ENCODE measurements at regions not wholly inside any gene's neighbourhood (a gene's known extent, or its start where the extent isn't known, plus 50 kb on each side); places are given as distances from the start of the nearest gene placed in this dataset.
A peak's percentile ranks its signal among the peaks of the same experiment; 100 is the strongest.
"Not testable (repeated sequence)": the region's sequence is repeated elsewhere in the genome, so short reads cannot be mapped to it uniquely, and the experiment has no call there.

- DNase-seq (ENCODE audit: low spot score), result no peak
- in situ Hi-C loops (cut with HindIII; ENCODE audit: low sequenced_read_pairs), result no loop called here
Measured at GRCh38 chr3:20787005-20787404, 601.0 kb upstream of the SGO1 start.

DNA sequence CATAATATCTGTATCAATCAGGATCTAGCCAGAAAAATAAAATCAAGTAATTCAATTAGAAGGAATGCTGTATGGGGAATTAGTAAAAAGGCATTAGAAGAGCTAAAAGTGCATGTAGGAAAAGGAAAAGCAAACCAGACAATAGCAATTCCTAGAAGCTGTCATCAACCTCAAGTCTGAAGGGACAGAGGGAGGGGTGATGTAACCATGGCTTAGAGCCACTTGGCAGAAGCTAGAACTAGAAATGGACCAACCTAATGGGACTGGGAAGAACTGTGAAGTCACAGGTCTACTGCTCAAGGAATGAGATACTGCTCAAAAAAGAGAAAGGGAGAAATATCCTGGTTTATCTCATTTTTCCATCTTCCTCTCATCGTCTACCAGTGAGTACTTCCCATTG lies 590.7 kb upstream of the SGO1 start:
- DNase-seq (ENCODE audit: low spot score), result no peak
- in situ Hi-C loops (cut with HindIII; ENCODE audit: low sequenced_read_pairs), result no loop called here

DNA sequence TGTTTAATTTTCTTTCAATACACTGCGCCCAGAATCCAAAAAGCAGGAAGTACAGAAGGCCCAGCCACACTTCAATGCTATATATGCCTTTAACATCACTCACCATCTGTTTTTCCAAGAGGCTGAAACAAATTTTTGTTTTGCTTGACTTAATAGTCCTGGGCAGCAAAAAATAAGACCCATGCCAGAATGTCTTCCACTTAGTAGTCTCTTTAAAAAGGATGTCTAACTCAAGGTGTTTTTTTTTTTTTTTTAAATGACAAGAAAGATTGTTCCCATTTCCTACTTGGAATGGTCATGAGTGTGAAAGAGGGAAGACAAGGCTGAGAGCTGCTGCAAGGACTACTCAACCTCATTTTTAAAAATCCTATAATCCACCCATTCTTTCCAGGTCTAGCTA lies 590.3 kb upstream of the SGO1 start:
- in situ Hi-C loops (cut with HindIII; ENCODE audit: low sequenced_read_pairs), result no loop called here
- DNase-seq (ENCODE audit: low spot score), result no peak

DNA sequence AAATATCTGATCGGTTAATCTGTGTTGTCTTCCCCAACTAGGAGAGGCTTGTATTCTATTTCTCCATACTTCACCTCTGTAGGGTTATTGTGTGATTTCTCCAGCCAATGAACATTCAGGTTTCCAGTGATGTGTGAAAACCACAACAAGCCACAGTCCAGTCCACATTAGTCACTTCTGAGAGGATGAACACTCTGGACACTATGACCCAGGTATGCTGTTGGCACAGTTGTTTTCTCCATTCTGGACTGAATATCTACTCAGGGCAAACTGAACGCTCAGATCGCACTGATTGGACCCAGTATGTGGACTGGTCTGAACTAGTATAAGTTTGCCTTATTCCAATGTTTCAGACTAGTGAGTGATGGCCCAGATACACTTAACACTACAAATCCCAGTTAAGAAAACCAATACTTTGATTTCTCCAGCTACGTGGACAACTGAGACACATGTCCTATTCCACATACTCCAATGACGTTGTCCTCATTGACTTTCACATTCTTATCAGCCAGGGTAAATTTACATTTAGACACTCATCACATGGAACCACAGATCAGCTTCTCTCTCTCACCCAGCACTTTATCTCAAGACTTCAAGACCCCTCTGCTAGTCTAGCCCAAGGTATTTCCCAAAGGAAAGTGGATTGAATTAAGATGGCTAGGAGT lies 587.4 kb upstream of the SGO1 start:
- DNase-seq (ENCODE audit: low spot score), result no peak
- in situ Hi-C loops (cut with HindIII; ENCODE audit: low sequenced_read_pairs), result no loop called here

- DNase-seq (ENCODE audit: low spot score), result no peak
- in situ Hi-C loops (cut with HindIII; ENCODE audit: low sequenced_read_pairs), result no loop called here
Measured at GRCh38 chr3:20772869-20773268, 586.9 kb upstream of the SGO1 start.

DNA sequence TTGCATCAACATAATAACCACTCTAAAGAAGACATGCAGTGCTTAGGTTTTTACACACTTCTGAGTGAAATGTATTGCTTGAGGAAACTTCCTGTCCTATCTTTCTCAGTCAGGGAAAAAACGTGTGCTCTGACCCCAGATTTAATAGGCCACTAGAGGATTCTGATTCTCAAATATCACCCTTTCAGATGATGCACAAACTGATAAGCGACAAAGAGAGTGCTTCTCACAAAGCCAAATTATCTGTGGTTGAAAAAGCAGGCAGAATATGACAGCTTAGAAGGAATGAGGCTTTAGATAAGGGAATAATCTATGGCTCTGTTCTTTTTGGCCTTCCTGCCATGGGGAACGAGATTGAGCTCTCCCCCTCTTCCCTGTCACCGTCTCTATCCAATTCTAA lies 583.4 kb upstream of the SGO1 start:
- in situ Hi-C loops (cut with HindIII; ENCODE audit: low sequenced_read_pairs), result no loop called here
- no peak for DNase-seq (ENCODE audit: low spot score)

DNA sequence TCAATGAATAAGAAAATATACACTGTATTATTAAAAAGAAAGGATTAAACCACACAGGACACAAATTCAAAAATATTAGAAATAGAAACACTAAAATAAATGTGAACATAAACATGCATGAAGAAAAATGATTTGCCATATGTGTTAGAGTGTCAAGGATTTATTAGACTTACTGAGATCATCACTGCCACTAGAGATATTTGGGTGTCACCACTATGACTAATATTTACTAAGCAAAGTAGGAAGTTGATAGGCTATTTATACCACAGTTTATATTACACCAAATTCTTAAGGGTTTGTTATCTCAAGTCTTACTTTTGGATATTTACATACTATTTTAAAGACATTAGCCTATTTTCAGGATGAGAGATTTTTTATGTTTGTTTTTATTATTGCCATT lies 575.0 kb upstream of the SGO1 start:
- DNase-seq (ENCODE audit: low spot score), result no peak
- in situ Hi-C loops (cut with HindIII; ENCODE audit: low sequenced_read_pairs), result no loop called here

DNA sequence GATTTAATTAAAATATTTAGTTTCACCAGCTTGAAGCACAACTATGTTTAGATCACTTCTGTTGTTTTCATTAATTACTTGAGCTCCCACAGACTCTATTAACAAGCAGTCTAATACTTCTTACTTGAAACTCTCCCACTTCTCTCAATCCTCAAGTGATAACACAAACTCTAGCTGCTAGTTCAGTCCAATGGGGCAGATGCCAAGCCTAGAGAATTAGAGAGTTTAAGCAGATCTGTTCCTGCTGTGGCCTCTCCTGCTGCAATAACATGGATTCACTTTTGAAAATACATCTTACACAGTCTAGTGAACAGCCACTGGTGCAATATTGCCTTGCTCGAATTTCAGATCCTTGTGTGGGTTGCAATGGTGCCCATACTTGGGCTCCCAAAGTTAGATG lies 566.4 kb upstream of the SGO1 start:
- DNase-seq (ENCODE audit: low spot score), result no peak
- in situ Hi-C loops (cut with HindIII; ENCODE audit: low sequenced_read_pairs), result no loop called here

DNA sequence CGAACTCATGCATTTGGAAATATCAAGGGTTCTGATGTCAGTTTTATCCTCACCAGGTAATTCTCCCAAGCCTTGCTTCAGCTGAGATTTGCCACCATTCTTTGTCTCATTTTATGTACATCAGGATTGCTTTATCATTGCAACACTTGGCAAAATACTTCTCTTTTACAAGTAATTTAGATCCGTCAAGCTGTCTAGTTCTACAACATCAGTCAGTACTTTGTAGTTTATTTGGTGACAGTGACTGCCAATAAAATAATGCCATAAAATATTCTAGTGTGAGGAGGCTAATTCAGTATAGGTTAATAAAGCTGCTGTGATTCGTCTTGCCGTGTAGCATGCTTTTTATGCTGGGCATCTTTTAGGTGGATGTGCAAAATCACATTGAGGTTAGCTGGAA lies 565.3 kb upstream of the SGO1 start:
- no peak for DNase-seq (ENCODE audit: low spot score)
- in situ Hi-C loops (cut with HindIII; ENCODE audit: low sequenced_read_pairs), result no loop called here

GRCh38 chr3:20747741-20748140 lies 561.7 kb upstream of the SGO1 start:
- in situ Hi-C loops (cut with HindIII; ENCODE audit: low sequenced_read_pairs), result no loop called here

GRCh38 chr3:20743553-20744321 lies 557.7 kb upstream of the SGO1 start:
- in situ Hi-C loops (cut with HindIII; ENCODE audit: low sequenced_read_pairs), result no loop called here
- DNase-seq (ENCODE audit: low spot score), result no peak

More at GRCh38 chr3:20747741-20748140, 561.7 kb upstream of the SGO1 start:
- DNase-seq (ENCODE audit: low spot score), result no peak

DNA sequence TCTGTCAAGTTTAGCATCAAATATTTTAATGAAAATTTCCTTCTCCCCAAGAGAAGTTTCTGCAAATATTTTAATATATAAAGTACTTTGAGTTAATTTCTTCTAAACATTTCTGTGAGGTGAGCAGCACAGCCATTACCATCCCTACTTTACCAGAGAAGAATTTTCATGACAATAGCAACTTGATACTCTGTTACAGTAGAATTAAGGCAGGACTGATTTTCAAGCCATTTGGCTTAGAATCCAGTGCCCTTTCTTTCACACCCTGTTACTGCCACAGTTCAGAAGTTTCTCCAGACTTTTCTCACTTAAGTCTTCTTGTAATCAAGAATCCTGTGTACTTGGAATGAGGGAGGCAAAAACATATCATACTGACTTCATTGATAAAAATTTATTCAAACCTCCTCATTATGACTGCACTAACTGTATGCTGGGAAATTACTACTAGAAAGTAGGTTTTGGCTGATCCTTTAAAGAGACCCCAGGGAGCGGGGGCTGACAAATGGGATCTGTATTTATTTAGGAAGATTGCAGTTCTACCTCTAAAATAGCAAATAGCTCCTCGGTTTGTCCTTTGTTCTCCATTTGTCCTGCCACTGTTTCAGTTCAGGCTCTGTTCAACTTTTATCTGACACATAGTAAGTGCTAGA lies 557.0 kb upstream of the SGO1 start:
- in situ Hi-C loops (cut with HindIII; ENCODE audit: low sequenced_read_pairs), result no loop called here
- no peak for DNase-seq (ENCODE audit: low spot score)

DNA sequence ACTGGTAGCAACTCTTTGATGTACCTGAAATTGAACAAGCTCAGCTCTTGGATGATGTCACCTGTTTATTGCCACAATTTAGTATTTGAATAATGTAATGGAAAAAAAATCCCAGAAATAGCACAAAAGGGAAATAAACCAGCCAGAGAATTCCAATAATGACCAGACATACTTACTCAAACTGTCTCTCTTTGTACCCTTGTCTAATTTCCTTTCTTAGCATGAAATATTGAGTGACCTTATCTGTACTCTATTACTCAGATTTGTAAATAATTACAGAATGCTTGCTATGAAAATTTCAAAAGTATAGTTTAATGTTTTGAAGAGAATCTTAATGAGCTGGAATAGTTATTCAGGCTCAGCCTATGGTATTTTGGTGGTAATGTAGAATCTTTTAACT lies 555.4 kb upstream of the SGO1 start:
- DNase-seq (ENCODE audit: low spot score), result no peak
- in situ Hi-C loops (cut with HindIII; ENCODE audit: low sequenced_read_pairs), result no loop called here

DNA sequence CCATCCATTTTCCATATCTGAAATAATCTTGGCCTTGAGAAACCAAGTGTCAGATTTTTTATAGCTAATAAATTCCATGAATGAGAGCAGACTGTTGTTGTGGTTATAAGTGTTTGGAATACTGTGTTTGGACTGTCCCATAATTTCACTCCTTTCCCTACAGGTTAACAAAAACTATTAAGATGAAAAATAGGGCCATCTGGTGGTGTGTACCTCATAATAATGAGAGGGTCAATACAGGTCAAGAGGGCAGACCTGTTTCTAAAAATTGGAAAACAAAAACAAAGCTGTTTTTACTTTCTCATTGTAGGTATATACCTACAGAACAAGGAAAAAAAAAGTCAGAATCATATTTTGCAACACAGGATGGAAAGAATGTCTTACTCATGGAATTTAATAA lies 553.8 kb upstream of the SGO1 start:
- in situ Hi-C loops (cut with HindIII; ENCODE audit: low sequenced_read_pairs), result no loop called here
- no peak for DNase-seq (ENCODE audit: low spot score)

DNA sequence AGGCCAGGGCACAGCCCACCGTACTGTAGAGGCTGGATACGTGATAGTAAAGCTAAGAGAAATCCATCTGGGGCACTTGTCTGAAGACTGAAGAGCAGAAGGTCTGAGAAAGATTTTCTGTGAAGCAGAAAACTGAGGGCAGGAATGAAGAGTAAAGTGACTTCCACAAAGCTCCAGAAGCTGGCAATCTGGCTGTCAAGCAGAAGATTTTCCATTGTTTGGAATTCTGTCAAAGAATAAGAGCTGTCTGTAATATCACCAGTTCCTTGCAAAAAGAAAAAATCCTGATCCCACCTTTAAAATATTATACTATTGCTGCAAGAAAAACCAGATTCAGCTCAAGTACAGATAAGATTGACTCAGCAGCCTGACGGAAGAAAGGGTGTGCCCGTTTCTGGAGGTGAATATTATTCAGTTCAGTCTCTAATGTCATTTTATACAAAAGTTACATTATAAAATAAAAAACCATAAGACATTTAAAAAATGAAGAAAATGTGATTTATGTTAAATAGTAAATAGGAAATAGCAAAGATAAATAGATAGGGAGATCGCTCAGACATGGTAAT lies 550.4 kb upstream of the SGO1 start:
- no peak for DNase-seq (ENCODE audit: low spot score)
- in situ Hi-C loops (cut with HindIII; ENCODE audit: low sequenced_read_pairs), result no loop called here

GRCh38 chr3:20729185-20729584 lies 543.2 kb upstream of the SGO1 start:
- in situ Hi-C loops (cut with HindIII; ENCODE audit: low sequenced_read_pairs), result no loop called here
- no peak for DNase-seq (ENCODE audit: low spot score)

DNA sequence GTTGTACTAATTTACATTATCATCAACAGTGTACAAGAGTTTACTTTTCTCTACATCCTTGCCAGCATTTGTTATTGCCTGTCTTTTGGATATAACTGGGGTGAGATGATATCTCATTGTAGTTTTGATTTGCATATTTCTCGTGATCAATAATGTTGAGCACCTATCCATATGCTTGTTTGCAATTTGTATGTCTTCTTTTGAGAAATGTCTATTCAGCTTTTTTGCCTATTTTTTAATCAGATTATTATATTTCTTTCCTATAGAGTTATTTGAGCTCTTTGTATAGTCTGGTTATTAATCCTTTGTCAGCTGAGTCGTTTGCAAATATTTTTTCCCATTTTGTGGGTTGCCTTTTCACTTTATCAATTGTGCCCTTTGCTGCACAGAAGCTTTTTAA lies 540.8 kb upstream of the SGO1 start:
- in situ Hi-C loops (cut with HindIII; ENCODE audit: low sequenced_read_pairs), result no loop called here
- DNase-seq (ENCODE audit: low spot score), result no peak

DNA sequence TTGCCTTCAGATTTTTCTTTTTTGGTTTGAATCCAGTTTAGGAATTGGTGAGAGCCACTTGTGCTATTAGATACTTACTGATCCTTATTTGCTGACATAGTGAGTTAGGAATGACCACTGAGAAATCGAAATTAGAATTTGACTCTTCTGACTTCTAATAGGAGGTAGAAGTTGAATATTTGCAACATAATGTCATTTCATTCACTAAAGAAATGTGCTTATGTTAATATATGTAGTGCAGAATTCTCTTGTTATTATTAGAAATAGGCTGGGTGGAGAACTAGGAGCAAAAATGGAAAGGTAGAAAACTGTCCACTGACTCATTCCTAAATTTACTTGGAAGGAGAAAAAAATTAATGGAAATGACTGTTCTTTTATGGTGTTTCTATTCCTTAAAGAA lies 538.2 kb upstream of the SGO1 start:
- no peak for DNase-seq (ENCODE audit: low spot score)
- in situ Hi-C loops (cut with HindIII; ENCODE audit: low sequenced_read_pairs), result no loop called here

DNA sequence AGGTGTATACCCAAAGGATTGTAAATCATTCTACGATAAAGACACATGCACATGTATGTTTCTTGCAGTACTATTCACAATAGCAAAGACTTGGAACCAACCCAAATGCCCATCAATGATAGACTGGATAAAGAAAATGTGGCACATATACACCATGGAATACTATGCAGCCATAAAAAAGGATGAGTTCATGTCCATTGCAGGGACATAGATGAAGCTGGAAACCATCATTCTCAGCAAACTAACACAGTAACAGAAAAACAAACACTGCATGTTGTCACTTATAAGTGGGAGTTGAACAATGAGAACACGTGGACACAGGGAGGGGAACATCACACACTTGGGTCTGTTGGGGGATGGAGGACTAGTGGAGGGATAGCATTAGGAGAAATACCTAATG lies 530.4 kb upstream of the SGO1 start:
- DNase-seq (ENCODE audit: low spot score); in situ Hi-C loops (cut with HindIII; ENCODE audit: low sequenced_read_pairs): not testable (repeated sequence)

GRCh38 chr3:20701641-20702040 lies 515.6 kb upstream of the SGO1 start:
- in situ Hi-C loops (cut with HindIII; ENCODE audit: low sequenced_read_pairs), result no loop called here
- peak; percentile 8 for DNase-seq (ENCODE audit: low spot score)
